ENCODE measurements at regions not wholly inside any gene's neighbourhood (a gene's known extent, or its start where the extent isn't known, plus 50 kb on each side); places are given as distances from the start of the nearest gene placed in this dataset.

DNA sequence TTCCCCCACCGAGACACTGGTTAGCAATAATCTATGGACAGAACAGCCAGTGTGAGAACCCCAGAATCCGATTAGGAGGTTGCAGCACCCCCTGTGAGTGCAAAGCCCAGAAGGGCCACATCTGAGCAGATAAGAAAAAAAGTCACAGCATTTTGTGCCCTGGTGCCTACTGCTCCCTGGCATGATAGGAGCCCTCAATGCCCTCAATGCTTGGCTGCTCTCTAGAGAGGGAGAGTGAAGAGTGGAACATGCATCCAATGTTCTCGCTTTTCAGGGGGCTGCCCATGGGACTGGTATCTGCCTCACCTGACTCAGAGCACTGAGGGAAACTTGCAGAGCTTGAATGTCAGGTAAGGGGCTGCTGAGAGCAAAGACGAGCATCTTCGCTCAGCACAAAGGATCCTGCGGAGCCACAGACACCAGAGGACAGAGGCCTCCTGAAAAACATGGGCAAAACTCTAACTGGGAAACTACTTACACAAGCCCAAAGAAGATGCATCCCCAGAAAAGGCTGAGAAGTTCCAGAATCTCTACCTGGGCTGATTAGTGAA lies 98.0 kb upstream of the FAM20C start:
- ATAC-seq, result no peak
- TF ChIP-seq ZNF8 (CRISPR knock-in tag; IDR thresholded peaks at IDR 0.05) (no peak), ZFP30 (CRISPR knock-in tag; IDR thresholded peaks at IDR 0.05) (no peak), CSDC2 (CRISPR knock-in tag; IDR thresholded peaks at IDR 0.05) (no peak), BACH2 (CRISPR knock-in tag; IDR thresholded peaks at IDR 0.05; ENCODE audit: borderline replicate concordance) (no peak), TOX (CRISPR knock-in tag; IDR thresholded peaks at IDR 0.05; ENCODE audit: borderline replicate concordance) (no peak), ZC3H10 (CRISPR knock-in tag; IDR thresholded peaks at IDR 0.05) (no peak), GLIS3 (CRISPR knock-in tag; IDR thresholded peaks at IDR 0.05) (no peak), ZNF70 (CRISPR knock-in tag; IDR thresholded peaks at IDR 0.05) (no peak), RARB (CRISPR knock-in tag; IDR thresholded peaks at IDR 0.05) (no peak), ZFP3 (CRISPR knock-in tag; IDR thresholded peaks at IDR 0.05) (no peak), TCF4 (CRISPR knock-in tag; IDR thresholded peaks at IDR 0.05; ENCODE audit: borderline replicate concordance) (no peak), OSR1 (CRISPR knock-in tag; IDR thresholded peaks at IDR 0.05) (no peak), ZNF565 (CRISPR knock-in tag; conservative IDR thresholded peaks at IDR 0.05; ENCODE audit: low read depth) (no peak), PPARA (CRISPR knock-in tag; IDR thresholded peaks at IDR 0.05; ENCODE audit: borderline replicate concordance) (no peak), ARNTL (CRISPR knock-in tag; IDR thresholded peaks at IDR 0.05; ENCODE audit: borderline replicate concordance, low read depth) (no peak)
- TF ChIP-seq, protein P1, sequence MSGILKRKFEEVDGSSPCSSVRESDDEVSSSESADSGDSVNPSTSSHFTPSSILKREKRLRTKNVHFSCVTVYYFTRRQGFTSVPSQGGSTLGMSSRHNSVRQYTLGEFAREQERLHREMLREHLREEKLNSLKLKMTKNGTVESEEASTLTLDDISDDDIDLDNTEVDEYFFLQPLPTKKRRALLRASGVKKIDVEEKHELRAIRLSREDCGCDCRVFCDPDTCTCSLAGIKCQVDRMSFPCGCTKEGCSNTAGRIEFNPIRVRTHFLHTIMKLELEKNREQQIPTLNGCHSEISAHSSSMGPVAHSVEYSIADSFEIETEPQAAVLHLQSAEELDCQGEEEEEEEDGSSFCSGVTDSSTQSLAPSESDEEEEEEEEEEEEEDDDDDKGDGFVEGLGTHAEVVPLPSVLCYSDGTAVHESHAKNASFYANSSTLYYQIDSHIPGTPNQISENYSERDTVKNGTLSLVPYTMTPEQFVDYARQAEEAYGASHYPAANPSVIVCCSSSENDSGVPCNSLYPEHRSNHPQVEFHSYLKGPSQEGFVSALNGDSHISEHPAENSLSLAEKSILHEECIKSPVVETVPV (CRISPR knock-in tag; IDR thresholded peaks at IDR 0.05), result no peak
- TF ChIP-seq, protein P2, sequence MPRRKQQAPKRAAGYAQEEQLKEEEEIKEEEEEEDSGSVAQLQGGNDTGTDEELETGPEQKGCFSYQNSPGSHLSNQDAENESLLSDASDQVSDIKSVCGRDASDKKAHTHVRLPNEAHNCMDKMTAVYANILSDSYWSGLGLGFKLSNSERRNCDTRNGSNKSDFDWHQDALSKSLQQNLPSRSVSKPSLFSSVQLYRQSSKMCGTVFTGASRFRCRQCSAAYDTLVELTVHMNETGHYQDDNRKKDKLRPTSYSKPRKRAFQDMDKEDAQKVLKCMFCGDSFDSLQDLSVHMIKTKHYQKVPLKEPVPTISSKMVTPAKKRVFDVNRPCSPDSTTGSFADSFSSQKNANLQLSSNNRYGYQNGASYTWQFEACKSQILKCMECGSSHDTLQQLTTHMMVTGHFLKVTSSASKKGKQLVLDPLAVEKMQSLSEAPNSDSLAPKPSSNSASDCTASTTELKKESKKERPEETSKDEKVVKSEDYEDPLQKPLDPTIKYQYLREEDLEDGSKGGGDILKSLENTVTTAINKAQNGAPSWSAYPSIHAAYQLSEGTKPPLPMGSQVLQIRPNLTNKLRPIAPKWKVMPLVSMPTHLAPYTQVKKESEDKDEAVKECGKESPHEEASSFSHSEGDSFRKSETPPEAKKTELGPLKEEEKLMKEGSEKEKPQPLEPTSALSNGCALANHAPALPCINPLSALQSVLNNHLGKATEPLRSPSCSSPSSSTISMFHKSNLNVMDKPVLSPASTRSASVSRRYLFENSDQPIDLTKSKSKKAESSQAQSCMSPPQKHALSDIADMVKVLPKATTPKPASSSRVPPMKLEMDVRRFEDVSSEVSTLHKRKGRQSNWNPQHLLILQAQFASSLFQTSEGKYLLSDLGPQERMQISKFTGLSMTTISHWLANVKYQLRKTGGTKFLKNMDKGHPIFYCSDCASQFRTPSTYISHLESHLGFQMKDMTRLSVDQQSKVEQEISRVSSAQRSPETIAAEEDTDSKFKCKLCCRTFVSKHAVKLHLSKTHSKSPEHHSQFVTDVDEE (CRISPR knock-in tag; IDR thresholded peaks at IDR 0.05), result no peak
- TF ChIP-seq, protein P3, sequence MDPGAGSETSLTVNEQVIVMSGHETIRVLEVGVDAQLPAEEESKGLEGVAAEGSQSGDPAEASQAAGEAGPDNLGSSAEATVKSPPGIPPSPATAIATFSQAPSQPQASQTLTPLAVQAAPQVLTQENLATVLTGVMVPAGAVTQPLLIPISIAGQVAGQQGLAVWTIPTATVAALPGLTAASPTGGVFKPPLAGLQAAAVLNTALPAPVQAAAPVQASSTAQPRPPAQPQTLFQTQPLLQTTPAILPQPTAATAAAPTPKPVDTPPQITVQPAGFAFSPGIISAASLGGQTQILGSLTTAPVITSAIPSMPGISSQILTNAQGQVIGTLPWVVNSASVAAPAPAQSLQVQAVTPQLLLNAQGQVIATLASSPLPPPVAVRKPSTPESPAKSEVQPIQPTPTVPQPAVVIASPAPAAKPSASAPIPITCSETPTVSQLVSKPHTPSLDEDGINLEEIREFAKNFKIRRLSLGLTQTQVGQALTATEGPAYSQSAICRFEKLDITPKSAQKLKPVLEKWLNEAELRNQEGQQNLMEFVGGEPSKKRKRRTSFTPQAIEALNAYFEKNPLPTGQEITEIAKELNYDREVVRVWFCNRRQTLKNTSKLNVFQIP (CRISPR knock-in tag; IDR thresholded peaks at IDR 0.05; ENCODE audit: borderline replicate concordance, low read depth), result no peak

DNA sequence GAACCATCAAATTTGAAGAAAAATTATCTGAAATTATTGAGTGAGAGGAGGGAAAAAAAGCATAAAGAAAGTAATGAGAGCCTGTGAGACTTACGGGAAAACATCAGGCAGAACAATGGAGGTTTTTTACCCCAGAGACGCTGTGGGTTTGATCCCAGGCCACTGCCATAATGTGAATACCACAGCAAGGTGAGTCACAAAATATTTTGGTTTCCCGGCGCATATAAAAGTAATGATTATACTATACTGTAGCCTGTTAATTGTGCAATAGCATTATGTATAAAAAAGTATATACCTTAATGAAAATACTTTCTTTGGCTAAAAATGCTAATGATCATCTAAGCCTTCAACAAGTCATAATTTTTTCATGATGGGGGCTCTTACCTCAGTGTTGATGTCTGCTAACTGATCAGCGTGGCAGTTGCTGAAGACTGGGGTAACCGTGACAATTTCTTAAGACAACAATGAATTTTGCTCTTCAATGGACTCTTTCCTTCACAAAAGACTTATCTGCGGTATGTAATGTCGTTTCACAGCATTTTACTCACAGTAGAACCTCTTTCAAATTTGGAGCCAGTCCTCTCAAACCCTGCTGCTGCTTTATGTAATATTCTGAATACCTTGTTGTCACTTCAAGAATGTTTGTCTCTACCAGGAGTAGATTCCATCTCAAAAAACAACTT lies 97.0 kb upstream of the FAM20C start:
- ATAC-seq, result no peak
- TF ChIP-seq ISL1 (CRISPR knock-in tag; IDR thresholded peaks at IDR 0.05) (no peak), ZFP3 (CRISPR knock-in tag; IDR thresholded peaks at IDR 0.05) (no peak), ZC3H10 (CRISPR knock-in tag; IDR thresholded peaks at IDR 0.05) (no peak), PPARA (CRISPR knock-in tag; IDR thresholded peaks at IDR 0.05; ENCODE audit: borderline replicate concordance) (no peak), ZNF70 (CRISPR knock-in tag; IDR thresholded peaks at IDR 0.05) (no peak), RARB (CRISPR knock-in tag; IDR thresholded peaks at IDR 0.05) (no peak), TOX (CRISPR knock-in tag; IDR thresholded peaks at IDR 0.05; ENCODE audit: borderline replicate concordance) (no peak), BACH2 (CRISPR knock-in tag; IDR thresholded peaks at IDR 0.05; ENCODE audit: borderline replicate concordance) (no peak), CSDC2 (CRISPR knock-in tag; IDR thresholded peaks at IDR 0.05) (no peak), ZNF565 (CRISPR knock-in tag; conservative IDR thresholded peaks at IDR 0.05; ENCODE audit: low read depth) (no peak), OSR1 (CRISPR knock-in tag; IDR thresholded peaks at IDR 0.05) (no peak), ARNTL (CRISPR knock-in tag; IDR thresholded peaks at IDR 0.05; ENCODE audit: borderline replicate concordance, low read depth) (no peak)
- TF ChIP-seq, protein P4, sequence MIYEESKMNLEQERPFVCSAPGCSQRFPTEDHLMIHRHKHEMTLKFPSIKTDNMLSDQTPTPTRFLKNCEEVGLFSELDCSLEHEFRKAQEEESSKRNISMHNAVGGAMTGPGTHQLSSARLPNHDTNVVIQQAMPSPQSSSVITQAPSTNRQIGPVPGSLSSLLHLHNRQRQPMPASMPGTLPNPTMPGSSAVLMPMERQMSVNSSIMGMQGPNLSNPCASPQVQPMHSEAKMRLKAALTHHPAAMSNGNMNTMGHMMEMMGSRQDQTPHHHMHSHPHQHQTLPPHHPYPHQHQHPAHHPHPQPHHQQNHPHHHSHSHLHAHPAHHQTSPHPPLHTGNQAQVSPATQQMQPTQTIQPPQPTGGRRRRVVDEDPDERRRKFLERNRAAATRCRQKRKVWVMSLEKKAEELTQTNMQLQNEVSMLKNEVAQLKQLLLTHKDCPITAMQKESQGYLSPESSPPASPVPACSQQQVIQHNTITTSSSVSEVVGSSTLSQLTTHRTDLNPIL (CRISPR knock-in tag; IDR thresholded peaks at IDR 0.05; ENCODE audit: low read depth), result no peak
- TF ChIP-seq, protein P1 (CRISPR knock-in tag; IDR thresholded peaks at IDR 0.05), result no peak
- TF ChIP-seq, protein P2 (CRISPR knock-in tag; IDR thresholded peaks at IDR 0.05), result no peak
- TF ChIP-seq, protein P3 (CRISPR knock-in tag; IDR thresholded peaks at IDR 0.05; ENCODE audit: borderline replicate concordance, low read depth), result no peak
